ENCODE measurements at regions not wholly inside any gene's neighbourhood (a gene's known extent, or its start where the extent isn't known, plus 50 kb on each side); places are given as distances from the start of the nearest gene placed in this dataset.

DNA sequence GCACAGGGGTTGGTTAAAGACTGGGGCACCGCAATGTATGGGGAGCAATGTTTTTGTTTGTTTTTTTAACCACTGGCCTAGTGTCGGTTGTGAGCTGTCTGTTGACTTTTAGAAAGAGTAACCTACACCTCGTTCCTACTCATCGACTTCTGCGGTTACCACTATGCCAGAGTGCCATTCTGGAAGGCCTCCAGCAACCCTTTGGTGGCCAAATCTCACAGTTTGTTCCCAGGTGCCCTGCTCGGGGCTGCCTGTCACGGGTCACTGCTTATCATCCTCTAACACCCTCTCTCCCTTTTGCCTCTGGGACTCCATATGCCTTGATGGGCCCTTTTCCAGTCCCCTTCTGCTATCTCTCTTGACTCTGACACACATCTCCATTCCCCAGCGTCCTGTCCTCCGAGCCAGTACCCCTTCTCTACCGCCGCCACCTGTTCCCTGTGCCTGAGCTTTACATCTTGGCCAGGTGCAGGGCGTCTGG is 290.4 kb upstream of the C2CD4B start:
- H3K27ac ChIP-seq: no peak overlapping the region
- no peaks in the 10 kb centered on the region for H3K27me3 ChIP-seq
- H3K4me3 ChIP-seq: no peak overlapping the region
- no peaks in the 10 kb centered on the region for H3K4me1 ChIP-seq
- DNase-seq (no peak), ATAC-seq (no peak)
- no peaks in the 10 kb centered on the region for H3K36me3 ChIP-seq
- intact Hi-C loops (cut with DNase I): no loop called here
- WGBS (ENCODE audit: insufficient coverage, low coverage, low lambda C conversion rate, missing lambda C conversion rate): 81% methylated on average over 8 of the region's 12 CpGs
- TF ChIP-seq, protein P1, sequence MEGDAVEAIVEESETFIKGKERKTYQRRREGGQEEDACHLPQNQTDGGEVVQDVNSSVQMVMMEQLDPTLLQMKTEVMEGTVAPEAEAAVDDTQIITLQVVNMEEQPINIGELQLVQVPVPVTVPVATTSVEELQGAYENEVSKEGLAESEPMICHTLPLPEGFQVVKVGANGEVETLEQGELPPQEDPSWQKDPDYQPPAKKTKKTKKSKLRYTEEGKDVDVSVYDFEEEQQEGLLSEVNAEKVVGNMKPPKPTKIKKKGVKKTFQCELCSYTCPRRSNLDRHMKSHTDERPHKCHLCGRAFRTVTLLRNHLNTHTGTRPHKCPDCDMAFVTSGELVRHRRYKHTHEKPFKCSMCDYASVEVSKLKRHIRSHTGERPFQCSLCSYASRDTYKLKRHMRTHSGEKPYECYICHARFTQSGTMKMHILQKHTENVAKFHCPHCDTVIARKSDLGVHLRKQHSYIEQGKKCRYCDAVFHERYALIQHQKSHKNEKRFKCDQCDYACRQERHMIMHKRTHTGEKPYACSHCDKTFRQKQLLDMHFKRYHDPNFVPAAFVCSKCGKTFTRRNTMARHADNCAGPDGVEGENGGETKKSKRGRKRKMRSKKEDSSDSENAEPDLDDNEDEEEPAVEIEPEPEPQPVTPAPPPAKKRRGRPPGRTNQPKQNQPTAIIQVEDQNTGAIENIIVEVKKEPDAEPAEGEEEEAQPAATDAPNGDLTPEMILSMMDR (IDR thresholded peaks at IDR 0.05): no peak
- no peak for TF ChIP-seq POLR2A (IDR thresholded peaks at IDR 0.05)
- H3K9me3 ChIP-seq: no peaks in the 10 kb centered on the region

DNA sequence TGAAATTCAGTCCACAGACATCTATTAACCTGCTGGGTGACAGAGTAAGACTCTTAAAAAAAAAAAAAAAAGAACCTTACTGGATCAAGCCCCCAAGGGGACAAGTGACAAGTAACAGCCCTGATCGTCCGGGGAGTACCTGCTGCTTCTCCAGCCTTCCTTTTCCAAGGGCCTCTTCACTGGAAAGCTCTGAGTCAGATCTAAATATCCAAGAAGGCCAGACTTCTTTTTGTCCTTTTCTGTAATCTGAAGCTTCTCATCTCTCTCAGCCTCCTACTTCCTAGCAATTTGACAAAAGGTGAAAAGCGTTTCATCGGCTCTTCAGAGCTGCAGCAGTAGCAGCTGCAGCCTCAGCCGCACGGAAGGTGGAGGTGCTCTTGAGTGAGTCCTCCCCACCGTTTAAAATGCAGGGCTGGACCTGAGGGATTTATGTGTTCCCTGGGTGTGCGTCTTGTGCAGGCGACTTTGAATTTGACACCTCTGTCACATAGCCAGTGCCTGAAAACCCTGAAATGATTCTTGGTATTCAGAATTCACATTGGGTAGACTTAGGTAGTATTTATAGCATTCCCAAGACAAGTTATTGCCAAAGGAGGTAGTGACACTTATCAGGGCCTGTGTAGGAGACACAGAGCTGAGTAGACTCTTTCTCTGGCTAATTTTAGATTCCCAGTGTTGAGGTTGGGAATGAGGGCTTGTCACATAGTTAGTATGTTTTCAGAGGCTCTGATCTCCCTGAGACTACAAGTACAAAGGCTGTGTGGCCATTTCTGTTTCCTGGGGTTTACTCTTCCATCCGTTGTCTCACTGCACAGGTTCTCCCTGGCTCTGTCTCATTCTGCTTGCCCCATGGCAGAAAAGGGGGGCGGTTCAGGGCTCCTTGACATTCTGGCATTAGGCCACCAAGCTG is 291.2 kb upstream of the C2CD4B start:
- Histone ChIP-seq H3K36me3 (no peaks in the 10 kb centered on the region), H3K4me1 (no peaks in the 10 kb centered on the region), H3K27ac (no peak overlapping the region), H3K27me3 (no peaks in the 10 kb centered on the region), H3K4me3 (no peak overlapping the region), H3K9me3 (no peaks in the 10 kb centered on the region)
- 96% methylated on average over 8 of the region's 11 CpGs for WGBS (ENCODE audit: insufficient coverage, low coverage, low lambda C conversion rate, missing lambda C conversion rate)
- ATAC-seq (no peak), DNase-seq (no peak)
- intact Hi-C loops (cut with DNase I): no loop called here
- TF ChIP-seq, protein P1 (IDR thresholded peaks at IDR 0.05): no peak
- no peak for TF ChIP-seq POLR2A (IDR thresholded peaks at IDR 0.05)

- DNase-seq: no peak
- ATAC-seq: peak in 1 of 4 donors; percentile 18
- intact Hi-C loops (cut with DNase I): no loop called here
- WGBS (ENCODE audit: insufficient coverage, low coverage, low lambda C conversion rate, missing lambda C conversion rate): no CpG with 5 or more reads among the region's 6 CpGs
- Histone ChIP-seq H3K9me3 (no peaks in the 10 kb centered on the region), H3K27me3 (no peaks in the 10 kb centered on the region), H3K4me3 (no peak overlapping the region), H3K36me3 (no peaks in the 10 kb centered on the region), H3K4me1 (no peaks in the 10 kb centered on the region), H3K27ac (no peak overlapping the region)
- TF ChIP-seq, protein P1 (IDR thresholded peaks at IDR 0.05): no peak
- no peak for TF ChIP-seq POLR2A (IDR thresholded peaks at IDR 0.05)
Measured at GRCh38 chr15:62457100-62457499, 292.0 kb upstream of the C2CD4B start.

DNA sequence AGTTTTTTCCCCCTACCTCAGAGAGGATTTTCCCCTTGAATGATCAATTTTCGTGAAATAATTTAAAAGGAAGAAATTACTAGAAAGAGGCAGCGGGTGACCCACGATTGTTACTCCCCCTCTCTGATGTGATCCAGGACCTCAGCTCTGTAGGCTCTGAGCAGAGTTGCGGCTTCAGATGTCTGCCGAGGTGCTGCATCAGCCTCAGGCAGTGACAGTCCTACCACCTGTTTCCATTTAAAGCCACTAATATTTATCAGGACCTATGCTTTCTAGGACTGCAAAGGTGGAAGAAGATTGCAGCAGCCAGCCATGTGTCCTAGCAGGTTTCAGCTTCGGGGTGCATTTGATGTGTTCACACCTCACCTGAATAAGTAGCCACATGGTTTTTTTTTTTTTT is 294.8 kb upstream of the C2CD4B start:
- Histone ChIP-seq H3K27me3 (no peaks in the 10 kb centered on the region), H3K9me3 (no peaks in the 10 kb centered on the region), H3K27ac (no peak overlapping the region), H3K4me1 (no peaks in the 10 kb centered on the region), H3K4me3 (no peak overlapping the region), H3K36me3 (no peaks in the 10 kb centered on the region)
- TF ChIP-seq POLR2A (IDR thresholded peaks at IDR 0.05): no peak
- TF ChIP-seq, protein P1 (IDR thresholded peaks at IDR 0.05): no peak
- intact Hi-C loops (cut with DNase I): no loop called here
- ATAC-seq (no peak), DNase-seq (no peak)
- 93% methylated on average over 5 of the region's 6 CpGs for WGBS (ENCODE audit: insufficient coverage, low coverage, low lambda C conversion rate, missing lambda C conversion rate)
